ENCODE measurements at regions not wholly inside any gene's neighbourhood (a gene's known extent, or its start where the extent isn't known, plus 50 kb on each side); places are given as distances from the start of the nearest gene placed in this dataset.

- no peak overlapping the region for H3K4me3 Mint-ChIP-seq (ENCODE audit: unreplicated experiment)
- no peaks in the 10 kb centered on the region for H3K4me1 Mint-ChIP-seq (ENCODE audit: insufficient read depth, unreplicated experiment)
- ChIA-PET CTCF (interaction anchor here (0.9 kb wide), 1 partner anchor 47 kb away, joined by 3 read pairs; no protein-coding TSS in a partner anchor), POLR2A (interaction anchor here (1.3 kb wide), 1 partner anchor 12 kb away, joined by 3 read pairs; no protein-coding TSS in a partner anchor)
- no peak overlapping the region for H3K27ac Mint-ChIP-seq (ENCODE audit: low read depth, unreplicated experiment)
- no TSS peak for BruUV-seq (replicated peaks)
- intact Hi-C loops (cut with micrococcal nuclease) = loop anchor here (10.0 kb wide), 1 partner anchor 281 kb away; no protein-coding TSS in a partner anchor
- H3K27me3 Mint-ChIP-seq (ENCODE audit: insufficient read depth, unreplicated experiment) = no peaks in the 10 kb centered on the region
- H3K9me3 Mint-ChIP-seq (ENCODE audit: unreplicated experiment) = no peaks in the 10 kb centered on the region
- no peak for TF ChIP-seq CTCF (IDR thresholded peaks at IDR 0.05; ENCODE audit: unreplicated experiment)
- H3K36me3 Mint-ChIP-seq (ENCODE audit: insufficient read depth, unreplicated experiment) = no peaks in the 10 kb centered on the region
- no peak for DNase-seq (ENCODE audit: unreplicated experiment)
Measured at GRCh38 chr15:96035635-96036034, 294.9 kb upstream of the NR2F2 start.

GRCh38 chr15:96037584-96037983, 292.9 kb upstream of the NR2F2 start:
- Mint-ChIP-seq H3K27me3 (ENCODE audit: insufficient read depth, unreplicated experiment) (no peaks in the 10 kb centered on the region), H3K4me3 (ENCODE audit: unreplicated experiment) (no peak overlapping the region), H3K36me3 (ENCODE audit: insufficient read depth, unreplicated experiment) (no peaks in the 10 kb centered on the region), H3K9me3 (ENCODE audit: unreplicated experiment) (no peaks in the 10 kb centered on the region), H3K4me1 (ENCODE audit: insufficient read depth, unreplicated experiment) (no peaks in the 10 kb centered on the region), H3K27ac (ENCODE audit: low read depth, unreplicated experiment) (no peak overlapping the region)
- DNase-seq (ENCODE audit: unreplicated experiment) = no peak
- ChIA-PET CTCF (interaction anchor here (0.6 kb wide), 1 partner anchor 257 kb away, joined by 3 read pairs; no protein-coding TSS in a partner anchor), POLR2A (no interaction called here)
- intact Hi-C loops (cut with micrococcal nuclease) = loop anchor here (10.0 kb wide), 1 partner anchor 283 kb away; no protein-coding TSS in a partner anchor
- no peak for TF ChIP-seq CTCF (IDR thresholded peaks at IDR 0.05; ENCODE audit: unreplicated experiment)
- no TSS peak for BruUV-seq (replicated peaks)

GRCh38 chr15:96038131-96038530, 292.4 kb upstream of the NR2F2 start:
- ChIA-PET CTCF (interaction anchor here (0.7 kb wide), 1 partner anchor 308 kb away, joined by 3 read pairs; no protein-coding TSS in a partner anchor), POLR2A (no interaction called here)
- DNase-seq (ENCODE audit: unreplicated experiment) = no peak
- no peak for TF ChIP-seq CTCF (IDR thresholded peaks at IDR 0.05; ENCODE audit: unreplicated experiment)
- Mint-ChIP-seq H3K27me3 (ENCODE audit: insufficient read depth, unreplicated experiment) (no peaks in the 10 kb centered on the region), H3K9me3 (ENCODE audit: unreplicated experiment) (no peaks in the 10 kb centered on the region), H3K4me1 (ENCODE audit: insufficient read depth, unreplicated experiment) (no peaks in the 10 kb centered on the region), H3K27ac (ENCODE audit: low read depth, unreplicated experiment) (no peak overlapping the region), H3K36me3 (ENCODE audit: insufficient read depth, unreplicated experiment) (no peaks in the 10 kb centered on the region), H3K4me3 (ENCODE audit: unreplicated experiment) (no peak overlapping the region)
- intact Hi-C loops (cut with micrococcal nuclease) = loop anchor here (10.0 kb wide), 1 partner anchor 283 kb away; no protein-coding TSS in a partner anchor
- no TSS peak for BruUV-seq (replicated peaks)

- intact Hi-C loops (cut with micrococcal nuclease) = loop anchor here (10.0 kb wide), 1 partner anchor 284 kb away; no protein-coding TSS in a partner anchor
- ChIA-PET POLR2A (no interaction called here), CTCF (interaction anchor here (0.7 kb wide), 1 partner anchor 307 kb away, joined by 3 read pairs; no protein-coding TSS in a partner anchor)
- no TSS peak for BruUV-seq (replicated peaks)
- H3K4me1 Mint-ChIP-seq (ENCODE audit: insufficient read depth, unreplicated experiment) = no peaks in the 10 kb centered on the region
- H3K4me3 Mint-ChIP-seq (ENCODE audit: unreplicated experiment) = no peak overlapping the region
- H3K27me3 Mint-ChIP-seq (ENCODE audit: insufficient read depth, unreplicated experiment) = no peaks in the 10 kb centered on the region
- no peak for DNase-seq (ENCODE audit: unreplicated experiment)
- no peaks in the 10 kb centered on the region for H3K9me3 Mint-ChIP-seq (ENCODE audit: unreplicated experiment)
- no peak for TF ChIP-seq CTCF (IDR thresholded peaks at IDR 0.05; ENCODE audit: unreplicated experiment)
- no peak overlapping the region for H3K27ac Mint-ChIP-seq (ENCODE audit: low read depth, unreplicated experiment)
- H3K36me3 Mint-ChIP-seq (ENCODE audit: insufficient read depth, unreplicated experiment) = no peaks in the 10 kb centered on the region
Measured at GRCh38 chr15:96038650-96039049, 291.9 kb upstream of the NR2F2 start.

Measured in MCF 10A (cell line).